K562 (cell line): ENCODE measurements at regions not wholly inside any gene's neighbourhood (a gene's known extent, or its start where the extent isn't known, plus 50 kb on each side); places are given as distances from the start of the nearest gene placed in this dataset.

Experiments used
- CSDE1 ChIP-seq, 2 experiments: fragments of 450-650 bp; IDR thresholded peaks; 2 replicates each; pipeline ENCODE4 v1.6.1; 2016; ENCODE audit warnings: mild to moderate bottlenecking in 1 of 2
- E2F8 ChIP-seq: fragments of 450-650 bp; IDR thresholded peaks from 2 replicates; pipeline ENCODE4 v1.7.1; 2018; ENCODE audit warnings: mild to moderate bottlenecking, low read depth; ENCODE audit not compliant: partially characterized antibody
- FOXP4 ChIP-seq: sonication (generic); formaldehyde crosslinking; IDR thresholded peaks from 2 replicates; pipeline ENCODE4 v1.8.0; 2022; ENCODE audit warnings: mild to moderate bottlenecking, missing genetic modification reagents, borderline replicate concordance
- MYC ChIP-seq, 2 experiments: fragments of 250-450 bp in 1 of 2; sonication (Bioruptor Pico) in 1 of 2; IDR thresholded peaks; 2 replicates each; pipeline versions ENCODE4 v1.5.1 to v1.6.1; 2012 to 2021; ENCODE audit warnings: low read depth in 2 of 2, borderline replicate concordance in 1 of 2, improper control_type of control experiment in 1 of 2, low read length in 1 of 2, mild to moderate bottlenecking in 1 of 2, moderate library complexity in 1 of 2
- TCFL5 ChIP-seq: fragments of 250-450 bp; sonication (Bioruptor Pico); conservative IDR thresholded peaks from 2 replicates; pipeline ENCODE4 v1.6.1; 2021; ENCODE audit warnings: mild to moderate bottlenecking, moderate library complexity, matching md5 sums
- ZBTB34 ChIP-seq: fragments of 250-450 bp; sonication (Bioruptor Pico); IDR thresholded peaks from 2 replicates; pipeline ENCODE4 v1.8.0; 2021; ENCODE audit warnings: mild to moderate bottlenecking, moderate library complexity
- ZNF165 ChIP-seq: fragments of 250-450 bp; sonication (Bioruptor Pico); IDR thresholded peaks from 2 replicates; pipeline ENCODE4 v1.4.0; 2020; ENCODE audit warnings: borderline replicate concordance
- ZNF212 ChIP-seq: fragments of 450-650 bp; formaldehyde crosslinking; IDR thresholded peaks from 2 replicates; pipeline ENCODE4 v1.4.0; 2020; ENCODE audit warnings: mild to moderate bottlenecking
- ZNF280B ChIP-seq: fragments of 250-450 bp; sonication (Bioruptor Pico); IDR thresholded peaks from 2 replicates; pipeline ENCODE4 v1.5.1; 2021; ENCODE audit warnings: mild to moderate bottlenecking
- ZNF584 ChIP-seq: fragments of 200-800 bp; sonication (Bioruptor generic); IDR thresholded peaks from 2 replicates; pipeline ENCODE4 v1.6.1; 2016; ENCODE audit warnings: low read depth, mild to moderate bottlenecking, missing genetic modification characterization, missing compliant biosample characterization

GRCh38 chr3:14261229-14261628, 82.6 kb downstream of the LSM3 start (continued):
- TF ChIP-seq E2F8 (no peak), CSDE1 (IDR thresholded peaks at IDR 0.05) (no peak), ZNF280B (CRISPR knock-in tag) (no peak), ZNF212 (no peak), MYC (IDR thresholded peaks at IDR 0.05; ENCODE audit: low read depth, low read length) (peak; percentile 61), MYC (CRISPR knock-in tag; IDR thresholded peaks at IDR 0.05; ENCODE audit: borderline replicate concordance, low read depth) (no peak), ZBTB34 (CRISPR knock-in tag) (no peak), FOXP4 (CRISPR knock-in tag) (no peak), ZNF165 (CRISPR knock-in tag) (no peak), TCFL5 (CRISPR knock-in tag) (no peak), ZNF584 (CRISPR knock-in tag) (no peak)
- TF ChIP-seq, all 486 proteins: peak for 72
